ENCODE measurements at regions not wholly inside any gene's neighbourhood (a gene's known extent, or its start where the extent isn't known, plus 50 kb on each side); places are given as distances from the start of the nearest gene placed in this dataset.

DNA sequence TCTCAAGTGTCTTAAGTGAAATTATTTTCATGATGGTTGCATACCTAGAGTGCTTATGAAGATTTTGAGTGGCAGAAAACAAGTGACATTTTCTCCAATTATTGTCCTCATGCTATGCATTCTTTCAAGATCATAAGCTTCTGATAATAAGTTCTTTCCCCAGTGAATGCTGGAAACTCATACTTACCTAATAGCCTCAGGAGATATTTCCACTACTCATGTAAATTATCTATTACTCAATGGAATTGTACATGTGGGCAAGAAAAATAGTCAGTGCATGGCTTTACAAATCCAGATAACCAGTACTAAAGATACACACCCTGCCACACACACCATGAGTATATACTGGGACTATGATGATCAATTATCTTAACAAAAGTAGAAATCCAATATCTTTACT lies 1219.4 kb upstream of the C9orf72 start:
- no peaks in the 10 kb centered on the region for H3K9me3 ChIP-seq
- CTCF ChIA-PET: no interaction called here
- H3K27me3 Mint-ChIP-seq (ENCODE audit: insufficient read depth, unreplicated experiment): peaks cover 3% of the 10 kb centered on the region

DNA sequence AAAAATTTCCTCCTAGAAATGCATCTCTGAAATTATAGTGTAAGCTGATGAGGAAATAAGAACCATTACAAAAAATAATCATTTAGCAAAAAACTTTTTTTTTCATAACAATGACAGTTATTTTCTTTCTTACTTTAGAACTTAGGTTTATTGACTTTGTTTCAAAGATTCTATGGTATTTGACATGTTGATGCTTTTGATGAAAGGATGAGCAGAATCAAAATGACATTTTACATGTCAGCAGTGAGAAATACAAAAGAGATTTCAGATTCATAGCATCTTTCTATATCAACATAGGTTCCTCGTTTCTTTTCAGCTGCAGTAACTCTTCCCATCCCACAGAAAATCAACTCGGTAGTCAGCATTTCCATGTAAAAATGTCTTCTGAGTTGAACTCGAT lies 1226.6 kb upstream of the C9orf72 start:
- CTCF ChIA-PET: no interaction called here

More for the DNA sequence above, 1219.4 kb upstream of the C9orf72 start:
- intact Hi-C loops (cut with micrococcal nuclease; ENCODE audit: unreplicated experiment): no loop called here
- no peaks in the 10 kb centered on the region for H3K36me3 ChIP-seq (ENCODE audit: control insufficient read depth, insufficient read depth, low read length)
- no peaks in the 10 kb centered on the region for H3K4me1 ChIP-seq
- no peaks in the 10 kb centered on the region for H3K4me1 Mint-ChIP-seq (ENCODE audit: low read depth, unreplicated experiment)
- no peaks in the 10 kb centered on the region for H3K9me3 Mint-ChIP-seq (ENCODE audit: unreplicated experiment)
- H3K27ac Mint-ChIP-seq (ENCODE audit: unreplicated experiment): no peak overlapping the region
- no TSS peak for BruUV-seq (replicated peaks)
- POLR2A ChIA-PET: no interaction called here
- no peaks in the 10 kb centered on the region for H3K27me3 ChIP-seq (replicated peaks; ENCODE audit: control insufficient read depth, insufficient read depth, low read length)
- DNase-seq: no peak
- no peak overlapping the region for H3K4me3 ChIP-seq (ENCODE audit: low read depth, low read length)
- TF ChIP-seq CTCF (IDR thresholded peaks at IDR 0.05; ENCODE audit: insufficient read depth in 1 of 2, low read depth in 1 of 2, low read length in 1 of 2, severe bottlenecking in 1 of 2, unreplicated experiment in 1 of 2): no peak
- no peaks in the 10 kb centered on the region for H3K36me3 Mint-ChIP-seq (ENCODE audit: insufficient read depth, unreplicated experiment)
- no peak overlapping the region for H3K4me3 Mint-ChIP-seq (ENCODE audit: unreplicated experiment)

GRCh38 chr9:28801144-28801799 lies 1228.0 kb upstream of the C9orf72 start:
- Histone ChIP-seq H3K4me3 (ENCODE audit: low read depth, low read length) (no peak overlapping the region), H3K4me1 (no peaks in the 10 kb centered on the region), H3K27me3 (replicated peaks; ENCODE audit: control insufficient read depth, insufficient read depth, low read length) (no peaks in the 10 kb centered on the region), H3K36me3 (ENCODE audit: control insufficient read depth, insufficient read depth, low read length) (no peaks in the 10 kb centered on the region), H3K9me3 (no peaks in the 10 kb centered on the region)
- DNase-seq: no peak
- Mint-ChIP-seq H3K4me1 (ENCODE audit: low read depth, unreplicated experiment) (no peaks in the 10 kb centered on the region), H3K27ac (ENCODE audit: unreplicated experiment) (no peak overlapping the region), H3K9me3 (ENCODE audit: unreplicated experiment) (no peaks in the 10 kb centered on the region), H3K4me3 (ENCODE audit: unreplicated experiment) (no peak overlapping the region), H3K36me3 (ENCODE audit: insufficient read depth, unreplicated experiment) (no peaks in the 10 kb centered on the region), H3K27me3 (ENCODE audit: insufficient read depth, unreplicated experiment) (no peaks in the 10 kb centered on the region)
- TF ChIP-seq CTCF (IDR thresholded peaks at IDR 0.05; ENCODE audit: insufficient read depth in 1 of 2, low read depth in 1 of 2, low read length in 1 of 2, severe bottlenecking in 1 of 2, unreplicated experiment in 1 of 2): no peak
- intact Hi-C loops (cut with micrococcal nuclease; ENCODE audit: unreplicated experiment): no loop called here
- BruUV-seq (replicated peaks): no TSS peak
- CTCF ChIA-PET: no interaction called here
- POLR2A ChIA-PET: no interaction called here

More for the DNA sequence above, 1226.6 kb upstream of the C9orf72 start:
- Histone ChIP-seq H3K4me3 (ENCODE audit: low read depth, low read length) (no peak overlapping the region), H3K4me1 (no peaks in the 10 kb centered on the region), H3K36me3 (ENCODE audit: control insufficient read depth, insufficient read depth, low read length) (no peaks in the 10 kb centered on the region), H3K27me3 (replicated peaks; ENCODE audit: control insufficient read depth, insufficient read depth, low read length) (no peaks in the 10 kb centered on the region), H3K9me3 (no peaks in the 10 kb centered on the region)
- no peaks in the 10 kb centered on the region for H3K36me3 Mint-ChIP-seq (ENCODE audit: insufficient read depth, unreplicated experiment)
- DNase-seq: no peak
- POLR2A ChIA-PET: no interaction called here
- no peaks in the 10 kb centered on the region for H3K4me1 Mint-ChIP-seq (ENCODE audit: low read depth, unreplicated experiment)
- TF ChIP-seq CTCF (IDR thresholded peaks at IDR 0.05; ENCODE audit: insufficient read depth in 1 of 2, low read depth in 1 of 2, low read length in 1 of 2, severe bottlenecking in 1 of 2, unreplicated experiment in 1 of 2): no peak
- no TSS peak for BruUV-seq (replicated peaks)
- H3K27me3 Mint-ChIP-seq (ENCODE audit: insufficient read depth, unreplicated experiment): no peaks in the 10 kb centered on the region
- no peaks in the 10 kb centered on the region for H3K9me3 Mint-ChIP-seq (ENCODE audit: unreplicated experiment)
- H3K27ac Mint-ChIP-seq (ENCODE audit: unreplicated experiment): no peak overlapping the region
- intact Hi-C loops (cut with micrococcal nuclease; ENCODE audit: unreplicated experiment): no loop called here
- no peak overlapping the region for H3K4me3 Mint-ChIP-seq (ENCODE audit: unreplicated experiment)
